Peyer's patch (tissue), 4 donors: ENCODE measurements at regions not wholly inside any gene's neighbourhood (a gene's known extent, or its start where the extent isn't known, plus 50 kb on each side); places are given as distances from the start of the nearest gene placed in this dataset.

Experiments
- POLR2A ChIP-seq, 2 donors: fragments of 450-650 bp; IDR thresholded peaks; one replicate each; pipeline ENCODE4 v1.5.1; 2017; ENCODE audit warnings: antibody characterized with exemption in 2 of 2, mild to moderate bottlenecking in 2 of 2, moderate library complexity in 2 of 2
- TF ChIP-seq, protein P1 (sequence below), 6 experiments: fragments of 450-650 bp in 4 of 6; fragments of 200-600 bp in 2 of 6; sonication (generic) in 1 of 6; IDR thresholded peaks; one replicate each; pipeline ENCODE4 v1.5.1; 2017 to 2019; ENCODE audit warnings: antibody characterized with exemption in 6 of 6, mild to moderate bottlenecking in 3 of 6, moderate library complexity in 1 of 6

DNA sequence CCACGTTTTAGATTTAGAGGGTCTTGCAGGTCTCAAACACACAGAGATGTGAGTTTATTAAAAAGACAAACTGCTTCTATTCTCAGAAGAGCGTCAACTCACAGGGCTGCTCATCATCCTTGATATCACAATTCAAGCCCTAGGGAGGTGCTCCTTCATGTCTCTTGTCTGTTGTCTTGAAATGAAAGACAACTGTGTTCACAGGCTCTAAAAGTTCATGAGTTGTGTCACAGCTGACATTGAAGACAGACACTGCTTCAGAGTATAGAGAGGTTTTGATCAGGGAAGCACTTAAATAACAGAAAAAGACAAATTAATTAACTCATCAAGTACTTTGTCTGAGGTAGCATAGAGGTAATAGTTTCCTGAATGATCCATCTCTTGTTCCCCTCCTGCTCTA lies 1917.6 kb upstream of the WWC1 start:
- TF ChIP-seq, protein P1, sequence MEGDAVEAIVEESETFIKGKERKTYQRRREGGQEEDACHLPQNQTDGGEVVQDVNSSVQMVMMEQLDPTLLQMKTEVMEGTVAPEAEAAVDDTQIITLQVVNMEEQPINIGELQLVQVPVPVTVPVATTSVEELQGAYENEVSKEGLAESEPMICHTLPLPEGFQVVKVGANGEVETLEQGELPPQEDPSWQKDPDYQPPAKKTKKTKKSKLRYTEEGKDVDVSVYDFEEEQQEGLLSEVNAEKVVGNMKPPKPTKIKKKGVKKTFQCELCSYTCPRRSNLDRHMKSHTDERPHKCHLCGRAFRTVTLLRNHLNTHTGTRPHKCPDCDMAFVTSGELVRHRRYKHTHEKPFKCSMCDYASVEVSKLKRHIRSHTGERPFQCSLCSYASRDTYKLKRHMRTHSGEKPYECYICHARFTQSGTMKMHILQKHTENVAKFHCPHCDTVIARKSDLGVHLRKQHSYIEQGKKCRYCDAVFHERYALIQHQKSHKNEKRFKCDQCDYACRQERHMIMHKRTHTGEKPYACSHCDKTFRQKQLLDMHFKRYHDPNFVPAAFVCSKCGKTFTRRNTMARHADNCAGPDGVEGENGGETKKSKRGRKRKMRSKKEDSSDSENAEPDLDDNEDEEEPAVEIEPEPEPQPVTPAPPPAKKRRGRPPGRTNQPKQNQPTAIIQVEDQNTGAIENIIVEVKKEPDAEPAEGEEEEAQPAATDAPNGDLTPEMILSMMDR (IDR thresholded peaks at IDR 0.05) = no peak
- TF ChIP-seq POLR2A (IDR thresholded peaks at IDR 0.05) = no peak
